ENCODE measurements at regions not wholly inside any gene's neighbourhood (a gene's known extent, or its start where the extent isn't known, plus 50 kb on each side); places are given as distances from the start of the nearest gene placed in this dataset.

- no peak for DNase-seq
Observed at GRCh38 chr10:8946451-8946850, 892.0 kb downstream of the GATA3 start.

- DNase-seq, result no peak
Observed at GRCh38 chr10:8950978-8951377, 896.5 kb downstream of the GATA3 start.

- no peak for DNase-seq
Observed at GRCh38 chr10:8951440-8952089, 897.1 kb downstream of the GATA3 start.

GRCh38 chr10:8956400-8956799 is 901.9 kb downstream of the GATA3 start:
- DNase-seq, result no peak

GRCh38 chr10:8962249-8962648 is 907.8 kb downstream of the GATA3 start:
- no peak for DNase-seq

GRCh38 chr10:8967061-8967460 is 912.6 kb downstream of the GATA3 start:
- DNase-seq, result no peak

GRCh38 chr10:8969853-8970252 is 915.4 kb downstream of the GATA3 start:
- DNase-seq, result no peak

- DNase-seq, result no peak
Observed at GRCh38 chr10:8975535-8975934, 921.0 kb downstream of the GATA3 start.

- no peak for DNase-seq
Observed at GRCh38 chr10:8978100-8978499, 923.6 kb downstream of the GATA3 start.

GRCh38 chr10:8979976-8980375 is 925.5 kb downstream of the GATA3 start:
- DNase-seq, result no peak

- DNase-seq, result no peak
Observed at GRCh38 chr10:8981277-8981676, 926.8 kb downstream of the GATA3 start.

- no peak for DNase-seq
Observed at GRCh38 chr10:8985651-8986050, 931.2 kb downstream of the GATA3 start.

- no peak for DNase-seq
Observed at GRCh38 chr10:8986975-8987374, 932.5 kb downstream of the GATA3 start.

- DNase-seq, result no peak
Observed at GRCh38 chr10:8987712-8988111, 933.2 kb downstream of the GATA3 start.

GRCh38 chr10:8990280-8990987 is 935.9 kb downstream of the GATA3 start:
- DNase-seq, result no peak

GRCh38 chr10:8992009-8992408 is 937.5 kb downstream of the GATA3 start:
- no peak for DNase-seq

- DNase-seq, result no peak
Observed at GRCh38 chr10:8993864-8994263, 939.4 kb downstream of the GATA3 start.

- no peak for DNase-seq
Observed at GRCh38 chr10:8998751-8999150, 944.3 kb downstream of the GATA3 start.

- no peak for DNase-seq
Observed at GRCh38 chr10:9003122-9003521, 948.6 kb downstream of the GATA3 start.

GRCh38 chr10:9004736-9005135 is 950.2 kb downstream of the GATA3 start:
- DNase-seq, result no peak

GRCh38 chr10:9009505-9009904 is 955.0 kb downstream of the GATA3 start:
- DNase-seq, result no peak

GRCh38 chr10:9010093-9010492 is 955.6 kb downstream of the GATA3 start:
- DNase-seq, result no peak

GRCh38 chr10:9010931-9011670 is 956.6 kb downstream of the GATA3 start:
- DNase-seq, result no peak

GRCh38 chr10:9012312-9012711 is 957.8 kb downstream of the GATA3 start:
- no peak for DNase-seq
